Liver (tissue), 8 donors: ENCODE measurements at regions not wholly inside any gene's neighbourhood (a gene's known extent, or its start where the extent isn't known, plus 50 kb on each side); places are given as distances from the start of the nearest gene placed in this dataset.

ENCODE experiments used
- DNase-seq: peaks from one replicate; pipeline ENCODE4 v3.0.0-alpha.2; 2017; ENCODE audit warnings: low spot score
- H3K27ac ChIP-seq, 2 donors: one replicate each; pipeline ENCODE4 v1.7.0; 2013; ENCODE audit warnings: inconsistent platforms in 2 of 2, low read length in 2 of 2, control low read depth in 1 of 2, low read depth in 1 of 2, mild to moderate bottlenecking in 1 of 2
- H3K27me3 ChIP-seq, 4 donors: one replicate each; pipeline versions ENCODE4 v1.6.1 to v1.7.0; 2013; ENCODE audit warnings: low read length in 3 of 4, inconsistent platforms in 1 of 4, mild to moderate bottlenecking in 1 of 4, moderate library complexity in 1 of 4; ENCODE audit not compliant: control insufficient read depth in 4 of 4, insufficient read depth in 4 of 4
- H3K36me3 ChIP-seq, 4 donors: one replicate each; pipeline versions ENCODE4 v1.6.1 to v1.7.0; 2013; ENCODE audit warnings: low read length in 3 of 4, mild to moderate bottlenecking in 3 of 4, low read depth in 1 of 4, moderate library complexity in 1 of 4; ENCODE audit not compliant: control insufficient read depth in 4 of 4, insufficient read depth in 3 of 4
- H3K4me1 ChIP-seq, 4 donors: one replicate each; pipeline versions ENCODE4 v1.6.1 to v1.7.0; 2013; ENCODE audit warnings: low read length in 3 of 4, mild to moderate bottlenecking in 3 of 4, moderate library complexity in 1 of 4; ENCODE audit not compliant: control insufficient read depth in 4 of 4, insufficient read depth in 4 of 4
- H3K4me3 ChIP-seq, 3 donors: one replicate each; pipeline versions ENCODE4 v1.6.1 to v1.7.0; 2013; ENCODE audit warnings: low read length in 3 of 3, control low read depth in 1 of 3, low read depth in 1 of 3, mild to moderate bottlenecking in 1 of 3
- H3K9ac ChIP-seq, 2 donors: one replicate each; pipeline ENCODE4 v1.7.0; 2013; ENCODE audit warnings: low read length in 2 of 2, mild to moderate bottlenecking in 2 of 2, moderate library complexity in 2 of 2, control low read depth in 1 of 2, low read depth in 1 of 2
- H3K9me3 ChIP-seq, 4 donors: one replicate each; pipeline versions ENCODE4 v1.6.1 to v1.7.0; 2013; ENCODE audit warnings: low read length in 3 of 4; ENCODE audit not compliant: control insufficient read depth in 4 of 4
- ATF3 ChIP-seq: IDR thresholded peaks from 2 replicates; pipeline ENCODE4 v1.6.1; 2016; ENCODE audit warnings: antibody characterized with exemption
- EGR1 ChIP-seq, 2 donors: IDR thresholded peaks; 2 replicates each; pipeline ENCODE4 v1.6.1; 2016 to 2018; ENCODE audit warnings: antibody characterized with exemption in 2 of 2, low read depth in 2 of 2
- FOXA1 ChIP-seq: IDR thresholded peaks from 2 replicates; pipeline ENCODE4 v1.6.1; 2016; ENCODE audit warnings: antibody characterized with exemption
- FOXA2 ChIP-seq: IDR thresholded peaks from 2 replicates; pipeline ENCODE4 v1.6.1; 2016; ENCODE audit warnings: antibody characterized with exemption
- GABPA ChIP-seq, 2 donors: IDR thresholded peaks in 1 of 2; conservative IDR thresholded peaks in 1 of 2; 2 replicates each; pipeline ENCODE4 v1.6.1; 2016; ENCODE audit warnings: antibody characterized with exemption in 2 of 2, mild to moderate bottlenecking in 1 of 2, moderate library complexity in 1 of 2
- HNF4A ChIP-seq, 2 donors: conservative IDR thresholded peaks; 2 replicates each; pipeline ENCODE4 v1.6.1; 2016; ENCODE audit warnings: antibody characterized with exemption in 2 of 2, mild to moderate bottlenecking in 2 of 2
- HNF4G ChIP-seq: IDR thresholded peaks from 2 replicates; pipeline ENCODE4 v1.6.1; 2016; ENCODE audit warnings: antibody characterized with exemption
- JUND ChIP-seq, 2 donors: IDR thresholded peaks; 2 replicates each; pipeline ENCODE4 v1.6.1; 2016; ENCODE audit warnings: antibody characterized with exemption in 2 of 2
- MAX ChIP-seq: IDR thresholded peaks from 2 replicates; pipeline ENCODE4 v1.6.1; 2016; ENCODE audit warnings: antibody characterized with exemption
- NR2F2 ChIP-seq: IDR thresholded peaks from 2 replicates; pipeline ENCODE4 v1.6.1; 2016; ENCODE audit warnings: antibody characterized with exemption
- RAD21 ChIP-seq, 2 donors: IDR thresholded peaks; 2 replicates each; pipeline ENCODE4 v1.6.1; 2016; ENCODE audit warnings: antibody characterized with exemption in 2 of 2, mild to moderate bottlenecking in 2 of 2
- RXRA ChIP-seq, 2 donors: IDR thresholded peaks; 2 replicates each; pipeline ENCODE4 v1.6.1; 2017 to 2018; ENCODE audit warnings: antibody characterized with exemption in 2 of 2, mild to moderate bottlenecking in 1 of 2
- SP1 ChIP-seq: IDR thresholded peaks from 2 replicates; pipeline ENCODE4 v1.6.1; 2018; ENCODE audit warnings: antibody characterized with exemption, mild to moderate bottlenecking
- TAF1 ChIP-seq: conservative IDR thresholded peaks from 2 replicates; pipeline ENCODE4 v1.6.1; 2016; ENCODE audit warnings: antibody characterized with exemption, mild to moderate bottlenecking
- YY1 ChIP-seq: IDR thresholded peaks from 2 replicates; pipeline ENCODE4 v1.6.1; 2016; ENCODE audit warnings: antibody characterized with exemption, mild to moderate bottlenecking
- WGBS: extraction: QIAGEN DNeasy Blood & Tissue Kit; methylation state at CpG from one replicate; pipeline ENCODE4 v1.1.7; 2013; 5-methylcytosine and 5-hydroxymethylcytosine counted together
- TF ChIP-seq, protein P1 (sequence below): IDR thresholded peaks from 2 replicates; pipeline ENCODE4 v1.6.1; 2016; ENCODE audit warnings: antibody characterized with exemption
- TF ChIP-seq, protein P2 (sequence below): IDR thresholded peaks from 2 replicates; pipeline ENCODE4 v1.6.1; 2016; ENCODE audit warnings: antibody characterized with exemption, mild to moderate bottlenecking
- TF ChIP-seq, protein P3 (sequence below): fragments of 150-350 bp; IDR thresholded peaks from 2 replicates; pipeline ENCODE4 v1.5.1; 2017; ENCODE audit warnings: improper control_type of control experiment, low read depth, low read length; ENCODE audit not compliant: missing input control
- donor health status: healthy.
- donor health status: healthy.
- donor health status: healthy.
- donor health status: healthy.
- donor health status: healthy.

DNA sequence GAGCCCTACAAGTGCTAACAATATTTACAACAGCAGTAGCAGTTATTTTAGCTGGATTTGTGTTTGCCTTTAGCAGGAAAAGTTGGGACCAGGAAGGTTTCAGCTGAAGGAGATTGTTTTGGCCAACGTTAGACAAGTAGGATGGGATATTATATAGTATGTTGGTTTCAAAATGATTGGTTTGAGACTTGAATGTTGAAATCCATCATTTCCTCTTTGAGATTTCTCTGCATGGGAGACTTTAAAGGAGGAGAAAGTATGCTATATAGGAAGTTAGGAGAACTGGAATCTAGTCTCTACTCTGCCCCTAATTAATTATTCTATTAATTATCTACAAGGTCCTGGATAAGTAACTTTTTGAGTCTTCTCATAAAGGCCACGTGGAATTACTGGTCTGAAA lies 263.8 kb downstream of the PTEN start:
- 83% methylated on average over 2 of the region's 2 CpGs for WGBS
- H3K27me3 ChIP-seq: no peaks in the 10 kb centered on the region
- TF ChIP-seq NR2F2 (no peak), FOXA1 (no peak), SP1 (no peak), HNF4G (no peak), TAF1 (no peak), GABPA (IDR thresholded peaks at IDR 0.05 in 1 of 2, conservative IDR thresholded peaks at IDR 0.05 in 1 of 2) (no peak), RXRA (IDR thresholded peaks at IDR 0.05) (no peak), MAX (no peak), EGR1 (IDR thresholded peaks at IDR 0.05; ENCODE audit: low read depth in 2 of 2) (no peak), RAD21 (IDR thresholded peaks at IDR 0.05) (no peak), FOXA2 (no peak), JUND (IDR thresholded peaks at IDR 0.05) (no peak), HNF4A (conservative IDR thresholded peaks at IDR 0.05) (no peak), ATF3 (no peak), YY1 (no peak)
- TF ChIP-seq, protein P1, sequence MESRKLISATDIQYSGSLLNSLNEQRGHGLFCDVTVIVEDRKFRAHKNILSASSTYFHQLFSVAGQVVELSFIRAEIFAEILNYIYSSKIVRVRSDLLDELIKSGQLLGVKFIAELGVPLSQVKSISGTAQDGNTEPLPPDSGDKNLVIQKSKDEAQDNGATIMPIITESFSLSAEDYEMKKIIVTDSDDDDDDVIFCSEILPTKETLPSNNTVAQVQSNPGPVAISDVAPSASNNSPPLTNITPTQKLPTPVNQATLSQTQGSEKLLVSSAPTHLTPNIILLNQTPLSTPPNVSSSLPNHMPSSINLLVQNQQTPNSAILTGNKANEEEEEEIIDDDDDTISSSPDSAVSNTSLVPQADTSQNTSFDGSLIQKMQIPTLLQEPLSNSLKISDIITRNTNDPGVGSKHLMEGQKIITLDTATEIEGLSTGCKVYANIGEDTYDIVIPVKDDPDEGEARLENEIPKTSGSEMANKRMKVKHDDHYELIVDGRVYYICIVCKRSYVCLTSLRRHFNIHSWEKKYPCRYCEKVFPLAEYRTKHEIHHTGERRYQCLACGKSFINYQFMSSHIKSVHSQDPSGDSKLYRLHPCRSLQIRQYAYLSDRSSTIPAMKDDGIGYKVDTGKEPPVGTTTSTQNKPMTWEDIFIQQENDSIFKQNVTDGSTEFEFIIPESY: no peak
- TF ChIP-seq, protein P2, sequence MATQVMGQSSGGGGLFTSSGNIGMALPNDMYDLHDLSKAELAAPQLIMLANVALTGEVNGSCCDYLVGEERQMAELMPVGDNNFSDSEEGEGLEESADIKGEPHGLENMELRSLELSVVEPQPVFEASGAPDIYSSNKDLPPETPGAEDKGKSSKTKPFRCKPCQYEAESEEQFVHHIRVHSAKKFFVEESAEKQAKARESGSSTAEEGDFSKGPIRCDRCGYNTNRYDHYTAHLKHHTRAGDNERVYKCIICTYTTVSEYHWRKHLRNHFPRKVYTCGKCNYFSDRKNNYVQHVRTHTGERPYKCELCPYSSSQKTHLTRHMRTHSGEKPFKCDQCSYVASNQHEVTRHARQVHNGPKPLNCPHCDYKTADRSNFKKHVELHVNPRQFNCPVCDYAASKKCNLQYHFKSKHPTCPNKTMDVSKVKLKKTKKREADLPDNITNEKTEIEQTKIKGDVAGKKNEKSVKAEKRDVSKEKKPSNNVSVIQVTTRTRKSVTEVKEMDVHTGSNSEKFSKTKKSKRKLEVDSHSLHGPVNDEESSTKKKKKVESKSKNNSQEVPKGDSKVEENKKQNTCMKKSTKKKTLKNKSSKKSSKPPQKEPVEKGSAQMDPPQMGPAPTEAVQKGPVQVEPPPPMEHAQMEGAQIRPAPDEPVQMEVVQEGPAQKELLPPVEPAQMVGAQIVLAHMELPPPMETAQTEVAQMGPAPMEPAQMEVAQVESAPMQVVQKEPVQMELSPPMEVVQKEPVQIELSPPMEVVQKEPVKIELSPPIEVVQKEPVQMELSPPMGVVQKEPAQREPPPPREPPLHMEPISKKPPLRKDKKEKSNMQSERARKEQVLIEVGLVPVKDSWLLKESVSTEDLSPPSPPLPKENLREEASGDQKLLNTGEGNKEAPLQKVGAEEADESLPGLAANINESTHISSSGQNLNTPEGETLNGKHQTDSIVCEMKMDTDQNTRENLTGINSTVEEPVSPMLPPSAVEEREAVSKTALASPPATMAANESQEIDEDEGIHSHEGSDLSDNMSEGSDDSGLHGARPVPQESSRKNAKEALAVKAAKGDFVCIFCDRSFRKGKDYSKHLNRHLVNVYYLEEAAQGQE: no peak
- TF ChIP-seq, protein P3, sequence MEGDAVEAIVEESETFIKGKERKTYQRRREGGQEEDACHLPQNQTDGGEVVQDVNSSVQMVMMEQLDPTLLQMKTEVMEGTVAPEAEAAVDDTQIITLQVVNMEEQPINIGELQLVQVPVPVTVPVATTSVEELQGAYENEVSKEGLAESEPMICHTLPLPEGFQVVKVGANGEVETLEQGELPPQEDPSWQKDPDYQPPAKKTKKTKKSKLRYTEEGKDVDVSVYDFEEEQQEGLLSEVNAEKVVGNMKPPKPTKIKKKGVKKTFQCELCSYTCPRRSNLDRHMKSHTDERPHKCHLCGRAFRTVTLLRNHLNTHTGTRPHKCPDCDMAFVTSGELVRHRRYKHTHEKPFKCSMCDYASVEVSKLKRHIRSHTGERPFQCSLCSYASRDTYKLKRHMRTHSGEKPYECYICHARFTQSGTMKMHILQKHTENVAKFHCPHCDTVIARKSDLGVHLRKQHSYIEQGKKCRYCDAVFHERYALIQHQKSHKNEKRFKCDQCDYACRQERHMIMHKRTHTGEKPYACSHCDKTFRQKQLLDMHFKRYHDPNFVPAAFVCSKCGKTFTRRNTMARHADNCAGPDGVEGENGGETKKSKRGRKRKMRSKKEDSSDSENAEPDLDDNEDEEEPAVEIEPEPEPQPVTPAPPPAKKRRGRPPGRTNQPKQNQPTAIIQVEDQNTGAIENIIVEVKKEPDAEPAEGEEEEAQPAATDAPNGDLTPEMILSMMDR: no peak
- DNase-seq: no peak
- no peaks in the 10 kb centered on the region for H3K9me3 ChIP-seq
- no peaks in the 10 kb centered on the region for H3K36me3 ChIP-seq
- H3K9ac ChIP-seq: no peak overlapping the region
- no peaks in the 10 kb centered on the region for H3K4me1 ChIP-seq
- no peak overlapping the region for H3K4me3 ChIP-seq
- H3K27ac ChIP-seq: no peak overlapping the region
